HG03060 (cell line): ENCODE measurements at regions not wholly inside any gene's neighbourhood (a gene's known extent, or its start where the extent isn't known, plus 50 kb on each side); places are given as distances from the start of the nearest gene placed in this dataset.
"Not testable (repeated sequence)": the region's sequence is repeated elsewhere in the genome, so short reads cannot be mapped to it uniquely, and the experiment has no call there.

Source experiments
- ATAC-seq: cut with Tn5 transposase; IDR thresholded peaks from one replicate; pipeline ENCODE4 v1.9.1; 2021; ENCODE audit warnings: low read depth, moderate number of reproducible peaks; ENCODE audit not compliant: unreplicated experiment

DNA sequence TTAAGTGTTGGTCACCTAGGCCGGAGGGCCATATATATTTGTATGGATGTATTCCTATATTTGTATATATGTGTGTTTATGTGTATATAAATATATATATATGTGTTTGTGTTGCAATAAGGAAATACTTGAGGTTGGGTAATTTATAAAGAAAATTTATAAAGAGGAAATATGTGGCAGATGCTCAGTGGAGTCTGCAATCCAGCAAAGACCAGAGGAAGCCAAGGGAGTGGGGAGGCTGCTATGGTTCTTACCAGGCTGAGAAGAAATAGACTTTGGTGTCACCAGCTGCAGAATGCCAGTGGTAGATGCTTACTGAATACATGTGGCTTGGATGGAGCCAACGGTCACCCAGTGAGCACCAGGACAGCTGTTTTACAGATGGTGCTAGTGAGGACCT is 97.4 kb upstream of the ELOVL5 start:
- no peak for ATAC-seq

DNA sequence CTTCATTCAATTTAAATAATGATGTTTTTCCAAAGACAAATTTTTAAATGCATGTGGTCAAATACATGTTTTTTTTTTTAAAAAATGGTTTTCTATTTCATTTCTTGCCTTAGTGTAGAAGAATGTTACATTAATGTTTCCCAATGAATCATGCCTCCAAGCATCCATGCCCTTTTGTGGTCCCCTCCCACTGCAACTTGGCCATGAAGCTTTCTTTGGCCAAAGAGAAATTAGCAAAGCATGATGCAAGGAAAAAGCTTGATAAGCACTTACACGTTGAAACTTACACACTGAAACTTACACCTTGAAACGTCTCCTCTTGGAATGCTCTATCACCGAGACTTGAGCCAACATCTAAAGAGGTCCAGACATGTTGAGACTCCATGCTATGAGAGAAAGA is 93.0 kb upstream of the ELOVL5 start:
- ATAC-seq = no peak

DNA sequence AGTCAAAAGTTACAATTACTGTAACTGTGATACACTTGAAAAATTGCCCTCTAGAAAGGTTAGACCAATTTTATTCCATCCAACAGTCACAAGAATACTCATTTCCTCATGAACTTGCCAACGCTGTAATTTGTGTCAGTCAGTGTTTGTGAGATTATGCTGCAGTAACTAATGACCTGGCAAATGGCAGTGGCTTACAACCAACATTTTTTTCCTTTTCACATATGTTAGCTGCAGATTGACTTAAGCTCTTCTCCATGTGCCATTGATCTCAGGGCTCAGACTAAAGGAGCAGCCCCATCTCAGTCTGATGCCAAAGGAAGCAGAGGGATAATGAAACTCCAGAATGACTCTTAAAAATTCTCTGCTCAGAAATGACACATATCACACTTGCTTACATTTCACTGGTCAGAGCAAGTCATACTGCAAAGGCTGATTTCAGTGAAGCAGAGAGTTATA is 92.3 kb upstream of the ELOVL5 start:
- no peak for ATAC-seq

DNA sequence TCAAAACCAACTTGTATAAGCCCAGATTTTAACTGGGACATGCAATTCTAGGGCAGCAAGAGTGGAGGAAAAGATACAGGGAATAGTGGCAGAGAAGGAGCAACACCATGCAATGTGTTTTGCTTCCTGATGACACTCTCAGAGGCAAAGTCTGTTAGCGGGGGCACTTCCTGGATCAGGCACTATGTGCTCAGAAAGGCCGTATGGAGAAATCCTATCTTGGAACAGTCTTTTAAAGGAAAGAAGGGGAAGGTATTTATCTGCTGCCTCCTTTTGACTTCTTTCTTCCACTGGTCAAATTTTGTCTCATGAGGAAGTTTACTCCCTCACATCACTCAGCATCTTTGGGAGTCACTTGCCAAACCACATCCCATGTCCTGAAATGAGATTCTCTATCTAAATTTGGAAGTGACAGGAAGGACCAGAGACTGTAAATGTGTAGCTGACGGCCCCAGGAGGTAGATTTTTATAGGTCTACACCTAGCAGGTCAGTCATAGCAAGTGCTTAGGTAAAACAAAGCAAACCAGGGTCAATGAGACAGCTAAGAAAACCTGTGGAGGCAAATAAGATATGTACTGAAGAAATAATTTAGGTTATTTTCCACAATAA is 91.7 kb upstream of the ELOVL5 start:
- no peak for ATAC-seq

DNA sequence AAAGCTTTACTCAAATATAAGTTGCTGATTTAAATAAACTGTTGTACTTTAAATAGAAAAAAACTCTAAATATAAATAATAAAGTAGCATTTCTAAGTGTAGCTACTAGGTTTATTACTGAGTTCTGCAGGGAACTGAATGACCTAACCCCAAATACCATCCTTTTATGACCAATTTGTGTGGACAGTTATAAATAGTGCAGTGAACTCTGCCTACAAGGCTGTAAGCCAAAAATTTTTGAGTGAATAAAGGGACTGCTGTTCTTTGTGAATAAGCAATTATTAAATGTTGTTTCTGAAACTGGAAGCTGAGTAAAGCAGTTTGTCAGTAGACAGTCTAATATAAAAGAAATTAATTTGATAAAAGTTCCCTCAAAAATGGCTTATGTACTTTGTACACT is 90.8 kb upstream of the ELOVL5 start:
- ATAC-seq = no peak

DNA sequence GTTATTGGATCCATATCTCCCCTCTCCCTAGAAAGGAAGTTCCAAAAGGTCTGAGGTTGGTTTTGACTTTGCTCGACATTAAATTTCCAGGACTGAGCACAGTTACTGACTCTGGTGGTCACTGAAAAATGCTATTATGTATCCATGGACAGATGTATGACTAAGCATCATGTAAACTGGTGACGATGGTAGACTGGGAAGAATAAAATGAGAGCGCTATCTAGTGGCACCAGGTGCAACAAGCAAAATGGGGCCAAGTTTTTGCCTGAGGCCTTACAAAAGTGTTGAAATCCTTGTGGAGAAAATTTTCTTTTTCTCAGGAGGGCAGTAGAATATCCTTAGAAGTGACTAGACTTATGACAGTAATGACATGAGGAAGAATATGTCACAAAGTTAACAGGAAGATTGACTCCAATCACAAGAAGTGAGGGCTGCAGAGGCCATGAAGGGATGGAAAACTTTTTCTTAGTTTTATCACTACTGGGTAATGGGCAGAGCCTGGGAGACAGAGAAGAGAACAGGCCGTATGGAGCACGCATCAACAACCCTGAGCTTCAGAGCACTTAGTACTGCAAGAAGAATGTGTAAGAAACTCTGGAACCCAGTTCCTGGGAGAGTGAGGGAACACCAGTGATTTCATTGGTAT is 88.9 kb upstream of the ELOVL5 start:
- ATAC-seq = no peak

DNA sequence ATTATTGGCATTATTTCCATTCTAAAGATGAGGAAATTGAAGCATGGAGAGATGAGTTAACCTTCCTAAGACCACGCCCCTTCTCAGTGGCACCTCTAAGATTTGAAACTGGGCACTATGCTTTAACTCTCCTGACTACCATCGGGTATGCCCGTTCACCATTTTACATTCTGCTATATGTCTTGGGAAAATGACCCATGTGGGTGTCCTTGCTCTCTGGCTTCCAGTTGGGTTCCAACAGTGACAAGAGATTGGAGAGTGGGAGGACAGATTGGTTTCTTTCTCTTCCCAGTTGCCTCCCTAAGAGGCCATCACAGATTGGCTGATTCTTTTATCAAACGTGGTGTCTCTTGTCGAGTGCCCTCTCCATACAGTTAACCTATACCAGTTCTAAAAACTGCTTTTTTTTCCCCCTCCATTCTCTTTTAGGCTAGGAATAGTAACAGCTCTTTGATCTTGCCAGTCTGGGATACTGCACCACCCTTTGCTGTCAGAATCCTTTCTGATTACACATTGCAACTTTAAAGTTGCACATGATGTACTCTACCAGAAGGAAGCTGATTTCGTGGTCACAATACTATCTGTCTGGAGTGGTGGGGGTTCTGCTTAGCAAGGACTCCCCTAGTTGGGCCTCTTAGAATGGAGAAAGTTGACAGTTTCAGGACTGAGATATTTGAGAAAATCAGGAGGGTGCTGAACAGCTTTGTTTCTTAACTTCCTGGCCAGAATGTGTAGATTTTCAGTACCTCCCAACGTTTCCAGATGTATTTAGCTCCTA is 88.0 kb upstream of the ELOVL5 start:
- no peak for ATAC-seq

DNA sequence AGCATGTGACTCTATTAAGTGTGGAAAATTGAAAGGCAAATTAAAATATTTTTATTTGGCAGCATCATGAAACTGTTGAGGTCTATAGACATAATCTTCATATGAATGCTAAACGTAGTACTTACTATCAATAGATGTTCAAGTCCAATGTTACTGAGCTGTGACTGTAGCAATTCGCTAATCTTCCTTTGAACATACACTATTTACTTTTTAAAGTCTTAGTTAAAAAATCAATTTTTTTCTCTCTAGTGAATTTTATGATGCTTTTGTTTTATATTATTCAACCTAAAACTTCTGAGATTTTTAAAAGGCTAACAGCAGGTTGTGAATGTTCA is 85.2 kb upstream of the ELOVL5 start:
- no peak for ATAC-seq

DNA sequence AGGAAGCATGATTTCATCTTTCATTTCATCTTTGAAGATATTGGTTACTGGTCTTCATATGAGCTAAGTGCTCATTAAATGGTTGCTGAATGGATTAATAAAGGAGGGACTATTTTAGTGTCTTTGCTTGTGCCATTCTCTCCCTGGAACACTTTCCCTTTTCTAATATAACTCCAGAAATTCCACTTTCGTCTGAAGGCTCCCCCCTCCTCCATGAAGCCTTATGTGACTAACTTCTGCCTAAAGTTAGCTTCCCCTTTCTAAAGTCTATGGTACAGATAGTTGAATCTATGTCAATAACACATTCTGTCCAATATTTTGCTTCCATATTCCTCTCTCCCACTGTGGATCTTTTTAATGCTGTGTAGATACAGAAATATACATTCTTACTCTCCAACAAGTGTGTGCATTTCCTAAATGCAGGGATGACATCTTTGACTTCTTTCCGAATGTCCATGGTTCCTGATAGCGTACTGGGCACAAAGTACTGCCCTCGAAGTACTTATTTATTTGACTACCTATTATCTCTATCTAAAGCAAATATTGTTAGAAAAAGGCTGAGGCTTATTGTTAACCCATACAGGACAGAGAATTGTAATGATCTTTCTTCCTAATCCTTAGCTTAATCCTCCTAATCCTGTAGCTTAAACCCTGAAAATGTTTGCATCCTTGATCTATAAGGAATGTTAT is 84.7 kb upstream of the ELOVL5 start:
- ATAC-seq = no peak

DNA sequence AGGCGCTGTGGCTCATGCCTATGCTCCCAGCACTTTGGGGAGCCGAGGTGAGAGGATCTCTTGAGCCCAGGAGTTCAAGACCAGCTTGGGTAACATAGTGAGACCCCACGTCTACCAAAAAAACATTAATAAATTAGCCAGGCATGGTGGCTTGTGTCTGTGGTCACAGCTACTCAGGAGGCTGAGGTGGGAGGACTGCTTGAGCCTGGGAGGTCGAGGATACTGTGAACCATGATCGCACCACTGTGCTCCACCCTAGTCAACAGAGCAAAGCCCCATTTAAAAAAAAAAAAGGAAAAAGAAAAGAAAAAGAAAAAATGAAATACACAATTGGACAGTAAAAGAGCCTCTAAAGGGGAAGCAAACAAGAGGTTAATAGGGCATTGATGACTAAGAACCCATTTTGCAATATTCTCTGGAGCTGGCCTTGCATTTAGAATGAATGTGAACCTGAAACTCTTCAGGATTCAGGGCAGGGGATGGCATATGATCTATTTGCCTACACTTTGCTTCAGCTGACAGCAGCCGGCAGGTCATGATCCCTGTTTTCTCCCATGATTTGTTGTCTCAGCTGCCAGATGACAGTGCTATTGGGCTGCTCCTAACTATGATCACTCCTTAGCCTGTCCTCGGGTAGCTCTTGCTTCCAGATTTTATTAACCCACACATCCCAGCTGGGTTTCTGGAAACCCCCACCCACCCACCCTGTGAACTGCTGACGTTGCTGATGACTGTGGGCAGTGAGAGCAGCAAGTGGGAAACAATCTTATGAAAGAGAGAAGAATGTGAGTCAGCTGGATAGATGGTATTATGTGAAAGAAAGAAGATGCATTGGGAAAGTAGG is 83.8 kb upstream of the ELOVL5 start:
- ATAC-seq = no peak

DNA sequence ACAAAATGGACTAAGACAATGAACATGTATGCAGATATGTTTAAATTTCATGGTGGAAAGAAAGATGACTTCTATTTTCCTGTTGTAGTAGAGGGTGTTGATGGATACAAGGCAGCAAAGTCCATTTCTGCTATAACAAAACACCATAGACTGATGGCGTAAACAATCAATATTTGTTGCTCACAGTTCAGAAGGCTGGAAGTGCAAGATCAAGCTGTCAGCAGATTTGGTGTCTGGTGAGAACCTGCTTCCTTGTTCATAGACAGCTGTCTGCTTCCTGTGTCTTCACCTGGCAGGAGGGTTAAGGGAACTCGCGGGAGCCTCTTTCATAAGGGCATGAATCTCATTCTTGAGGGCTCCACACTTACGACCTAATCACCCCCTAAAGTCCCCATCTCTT is 83.0 kb upstream of the ELOVL5 start:
- no peak for ATAC-seq

DNA sequence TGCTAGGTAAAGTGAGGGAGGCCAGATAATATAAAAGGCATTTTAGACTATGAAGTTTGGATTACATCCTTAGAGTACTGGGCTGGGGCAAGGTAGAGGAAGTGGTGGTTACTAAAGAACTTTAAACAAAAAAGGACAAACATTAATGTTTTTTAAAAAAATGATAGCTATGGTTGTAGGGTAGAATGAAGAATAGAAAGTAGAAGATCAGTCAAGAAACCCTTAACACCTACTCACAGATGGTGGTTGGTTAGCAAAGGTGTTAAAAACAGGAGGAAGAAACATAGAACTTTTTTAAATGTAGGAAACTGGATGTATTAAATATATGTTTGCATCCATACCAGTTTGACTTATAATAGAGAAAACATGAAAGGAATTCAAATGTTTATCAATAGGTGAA is 80.7 kb upstream of the ELOVL5 start:
- ATAC-seq = no peak

DNA sequence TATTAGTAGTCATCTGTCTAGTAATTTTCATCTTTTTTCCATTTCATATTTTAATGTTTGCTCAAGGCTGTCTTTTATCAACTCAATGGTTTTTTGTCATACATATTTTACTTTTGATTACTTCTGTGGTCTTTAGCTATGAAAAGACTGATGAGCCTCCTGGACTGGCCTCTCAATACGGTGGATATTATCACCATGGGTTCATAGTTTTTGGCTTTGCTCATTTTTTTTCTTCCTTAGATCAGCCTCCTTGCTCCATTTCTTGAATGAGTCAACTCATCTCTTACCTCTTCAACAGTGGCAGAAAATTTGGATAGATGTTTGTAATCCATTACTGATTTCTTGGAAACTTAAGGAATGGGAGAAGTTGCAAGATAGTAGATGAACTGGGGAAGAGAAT is 80.1 kb upstream of the ELOVL5 start:
- no peak for ATAC-seq

DNA sequence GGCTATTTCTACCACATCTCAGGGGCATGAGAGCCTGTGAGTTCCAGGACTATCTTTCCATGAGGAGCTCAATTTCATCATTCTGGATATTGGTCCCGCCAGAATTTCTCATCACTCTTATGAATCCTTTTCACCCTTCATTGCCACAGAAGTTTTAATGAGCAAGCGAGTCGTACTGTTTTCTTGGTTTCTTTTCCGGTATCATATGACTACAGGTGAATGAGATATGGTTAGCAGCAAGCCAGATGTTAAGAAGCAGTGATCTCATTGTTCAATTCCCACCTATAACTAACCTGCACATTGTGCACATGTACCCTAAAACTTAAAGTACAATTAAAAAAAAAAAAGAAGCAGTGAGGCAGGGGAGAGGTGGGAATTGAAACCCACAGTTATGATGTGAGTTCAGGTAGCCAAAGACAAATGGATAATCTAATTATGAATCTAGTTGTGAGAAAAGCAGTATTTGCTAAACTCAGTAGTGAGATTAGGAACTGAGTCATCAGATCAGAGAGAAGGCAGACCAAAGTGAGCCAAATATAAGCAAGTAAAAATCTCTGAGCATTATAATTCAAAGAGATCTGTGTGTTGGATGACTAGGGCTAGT is 78.0 kb upstream of the ELOVL5 start:
- peak; percentile 93 for ATAC-seq

DNA sequence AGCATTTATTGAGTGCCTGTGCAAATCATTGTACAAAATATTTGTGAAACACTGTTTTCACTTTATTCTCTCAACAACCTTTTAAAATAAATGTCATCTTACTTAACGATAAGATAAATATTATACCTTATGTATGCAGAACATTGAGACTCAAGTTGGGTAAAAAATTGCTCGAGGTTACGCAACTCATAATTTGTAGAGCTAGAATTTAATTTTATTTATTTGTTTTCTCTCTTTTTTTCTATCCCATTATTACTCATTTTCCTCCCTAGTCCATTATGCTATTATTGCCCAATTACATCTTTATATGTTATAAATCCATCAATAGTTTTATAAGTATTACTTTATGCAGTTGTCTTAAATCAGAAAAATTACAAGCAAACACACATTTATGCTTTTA is 77.4 kb upstream of the ELOVL5 start:
- no peak for ATAC-seq

DNA sequence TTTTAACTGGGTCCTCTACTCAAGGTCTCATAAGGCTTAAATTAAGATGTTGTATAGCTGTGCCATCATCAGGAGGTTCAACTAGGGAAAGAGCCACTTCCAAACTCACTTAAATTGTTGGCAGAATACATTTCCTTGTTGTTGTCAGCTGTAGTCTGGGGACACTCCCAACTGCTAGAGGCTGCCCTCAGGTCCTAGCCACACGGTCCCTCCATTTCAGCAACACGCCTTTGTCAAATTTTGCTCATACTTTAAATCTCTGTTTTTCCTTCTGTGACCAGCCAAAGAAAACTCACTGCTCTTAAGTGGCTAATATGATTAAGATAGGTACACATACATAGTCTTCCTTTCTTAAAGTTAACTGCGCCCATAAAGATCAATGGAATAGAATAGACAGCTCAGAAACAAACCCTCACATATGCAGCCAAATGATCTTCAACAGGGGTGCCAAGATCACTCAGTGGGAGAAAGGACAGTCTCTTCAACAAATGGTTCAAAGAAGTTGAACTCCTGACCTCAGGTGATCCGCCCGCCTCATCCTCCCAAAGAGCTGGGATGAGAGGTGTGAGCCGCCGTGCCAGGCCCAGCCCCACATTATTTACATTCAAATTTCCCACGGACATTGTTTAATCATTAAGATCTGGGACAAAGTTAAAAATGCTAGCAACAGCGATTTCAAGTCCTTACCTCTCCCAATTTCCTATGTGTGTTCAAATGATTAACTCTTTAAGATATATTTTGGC is 76.4 kb upstream of the ELOVL5 start:
- ATAC-seq = no peak

DNA sequence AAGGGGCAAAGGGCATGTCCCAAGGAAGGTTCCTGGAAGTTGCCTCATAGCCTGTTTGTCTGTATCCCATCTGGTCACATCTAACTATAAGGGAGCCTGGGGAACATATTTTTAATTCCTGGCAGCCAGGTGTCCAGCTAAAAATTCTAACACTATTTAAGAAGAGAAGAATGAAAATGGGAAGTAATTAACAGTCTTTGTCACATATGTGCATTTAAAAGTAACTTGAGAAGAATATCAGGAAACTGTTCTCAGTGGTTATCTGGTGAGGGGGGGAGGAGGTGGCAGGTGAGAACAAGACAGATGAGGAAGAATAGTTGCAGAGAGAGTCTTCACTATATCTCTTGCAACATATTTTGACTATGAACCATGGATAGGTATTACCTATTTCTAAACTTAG is 75.5 kb upstream of the ELOVL5 start:
- ATAC-seq = no peak

DNA sequence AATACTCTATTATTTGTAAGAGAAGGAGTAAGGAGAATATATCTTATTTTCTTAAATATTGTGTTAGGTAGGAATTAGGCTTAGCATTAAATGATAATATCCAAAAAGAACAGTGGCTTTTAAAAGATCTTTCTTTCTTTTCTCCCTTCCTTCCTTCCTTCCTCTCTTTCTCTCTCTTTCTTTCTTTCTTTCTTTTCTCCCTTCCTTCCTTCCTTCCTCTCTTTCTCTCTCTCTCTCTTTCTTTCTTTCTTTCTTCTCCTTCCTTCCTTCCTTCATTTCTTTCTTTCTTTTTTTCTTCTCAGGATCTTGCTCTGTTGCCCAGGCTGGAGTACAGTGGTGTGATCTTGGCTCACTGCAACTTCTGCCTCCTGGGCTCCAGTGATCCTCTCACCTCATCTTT is 74.8 kb upstream of the ELOVL5 start:
- not testable (repeated sequence) for ATAC-seq

DNA sequence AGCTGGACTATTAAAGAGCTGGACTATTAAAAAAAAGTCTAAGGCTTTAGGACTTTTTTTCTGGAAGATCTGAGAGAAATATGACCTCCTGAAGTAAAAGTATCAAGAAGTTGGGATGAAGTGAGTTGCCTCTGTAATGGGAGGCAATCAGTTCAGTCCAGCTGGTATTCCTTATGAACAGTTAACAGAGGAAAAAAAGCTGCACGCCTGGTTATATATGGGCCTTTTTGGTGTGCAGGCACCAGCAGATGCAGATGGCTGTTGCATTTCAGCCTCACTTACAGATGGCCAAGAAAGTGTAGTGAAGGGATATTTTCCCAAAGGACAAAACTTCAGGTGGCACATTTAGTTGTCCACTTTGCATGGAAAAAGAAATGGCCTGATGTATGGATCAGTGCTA is 70.3 kb upstream of the ELOVL5 start:
- ATAC-seq = no peak
